ENCODE measurements at regions not wholly inside any gene's neighbourhood (a gene's known extent, or its start where the extent isn't known, plus 50 kb on each side); places are given as distances from the start of the nearest gene placed in this dataset.

- intact Hi-C loops (cut with DNase I; ENCODE audit: low total_unique reads): no loop called here
- 63 to 72% methylated on average over 2 of the region's 2 CpGs for WGBS, 2 donors
- Histone ChIP-seq H3K9me3 (no peaks in the 10 kb centered on the region), H3K27ac (no peak overlapping the region), H3K4me3 (no peak overlapping the region), H3K27me3 (no peaks in the 10 kb centered on the region), H3K36me3 (ENCODE audit: low read depth, missing control alignments) (no peaks in the 10 kb centered on the region), H3K4me1 (no peaks in the 10 kb centered on the region)
- TF ChIP-seq CTCF (IDR thresholded peaks at IDR 0.05) (no peak), POLR2A (IDR thresholded peaks at IDR 0.05) (no peak)
- DNase-seq: no peak
Measured at GRCh38 chr3:25009665-25010064, 418.4 kb upstream of the RARB start.

GRCh38 chr3:25015599-25015998 lies 412.5 kb upstream of the RARB start:
- H3K27me3 ChIP-seq: no peaks in the 10 kb centered on the region
- H3K9me3 ChIP-seq: no peaks in the 10 kb centered on the region
- no peaks in the 10 kb centered on the region for H3K36me3 ChIP-seq (ENCODE audit: low read depth, missing control alignments)
- no peaks in the 10 kb centered on the region for H3K4me1 ChIP-seq
- no peak overlapping the region for H3K27ac ChIP-seq
- H3K4me3 ChIP-seq: no peak overlapping the region
- TF ChIP-seq POLR2A (IDR thresholded peaks at IDR 0.05): no peak
- no peak for TF ChIP-seq CTCF (IDR thresholded peaks at IDR 0.05)
- intact Hi-C loops (cut with DNase I; ENCODE audit: low total_unique reads): no loop called here
- DNase-seq: no peak

GRCh38 chr3:25018909-25019308 lies 409.2 kb upstream of the RARB start:
- Histone ChIP-seq H3K4me1 (no peaks in the 10 kb centered on the region), H3K27ac (no peak overlapping the region), H3K9me3 (no peaks in the 10 kb centered on the region), H3K27me3 (no peaks in the 10 kb centered on the region), H3K36me3 (ENCODE audit: low read depth, missing control alignments) (no peaks in the 10 kb centered on the region), H3K4me3 (no peak overlapping the region)
- TF ChIP-seq CTCF (IDR thresholded peaks at IDR 0.05) (no peak), POLR2A (IDR thresholded peaks at IDR 0.05) (no peak)
- intact Hi-C loops (cut with DNase I; ENCODE audit: low total_unique reads): no loop called here
- DNase-seq: no peak

- H3K4me1 ChIP-seq: no peaks in the 10 kb centered on the region
- TF ChIP-seq POLR2A (IDR thresholded peaks at IDR 0.05) (no peak), CTCF (IDR thresholded peaks at IDR 0.05) (no peak)
- H3K4me3 ChIP-seq: no peak overlapping the region
- WGBS, 2 donors: 87% methylated on average over 2 of the region's 2 CpGs
- no peak overlapping the region for H3K27ac ChIP-seq
- no peaks in the 10 kb centered on the region for H3K9me3 ChIP-seq
- no peak for DNase-seq
- H3K36me3 ChIP-seq (ENCODE audit: low read depth, missing control alignments): no peaks in the 10 kb centered on the region
- intact Hi-C loops (cut with DNase I; ENCODE audit: low total_unique reads): no loop called here
- H3K27me3 ChIP-seq: no peaks in the 10 kb centered on the region
Measured at GRCh38 chr3:25019506-25019905, 408.6 kb upstream of the RARB start.

GRCh38 chr3:25021816-25022215 lies 406.2 kb upstream of the RARB start:
- Histone ChIP-seq H3K36me3 (ENCODE audit: low read depth, missing control alignments) (no peaks in the 10 kb centered on the region), H3K27ac (no peak overlapping the region), H3K27me3 (no peaks in the 10 kb centered on the region), H3K4me3 (no peak overlapping the region), H3K9me3 (no peaks in the 10 kb centered on the region), H3K4me1 (no peaks in the 10 kb centered on the region)
- intact Hi-C loops (cut with DNase I; ENCODE audit: low total_unique reads): no loop called here
- TF ChIP-seq POLR2A (IDR thresholded peaks at IDR 0.05) (no peak), CTCF (IDR thresholded peaks at IDR 0.05) (no peak)
- DNase-seq: no peak
- 72 to 82% methylated on average over 3 of the region's 3 CpGs for WGBS, 2 donors

All from testis (tissue), 2 donors.